HTR-8/SVneo (cell line): ENCODE measurements at regions not wholly inside any gene's neighbourhood (a gene's known extent, or its start where the extent isn't known, plus 50 kb on each side); places are given as distances from the start of the nearest gene placed in this dataset.

Experiments used
- DNase-seq: peaks from one replicate; pipeline ENCODE4 v3.0.0; 2011; ENCODE audit warnings: low spot score, mixed read lengths; ENCODE audit not compliant: insufficient read length
- FAIRE-seq: peaks from 2 replicates; lab custom pipeline; 2011; peaks lifted over from hg19 to GRCh38; lab: Jason Lieb, UNC

DNA sequence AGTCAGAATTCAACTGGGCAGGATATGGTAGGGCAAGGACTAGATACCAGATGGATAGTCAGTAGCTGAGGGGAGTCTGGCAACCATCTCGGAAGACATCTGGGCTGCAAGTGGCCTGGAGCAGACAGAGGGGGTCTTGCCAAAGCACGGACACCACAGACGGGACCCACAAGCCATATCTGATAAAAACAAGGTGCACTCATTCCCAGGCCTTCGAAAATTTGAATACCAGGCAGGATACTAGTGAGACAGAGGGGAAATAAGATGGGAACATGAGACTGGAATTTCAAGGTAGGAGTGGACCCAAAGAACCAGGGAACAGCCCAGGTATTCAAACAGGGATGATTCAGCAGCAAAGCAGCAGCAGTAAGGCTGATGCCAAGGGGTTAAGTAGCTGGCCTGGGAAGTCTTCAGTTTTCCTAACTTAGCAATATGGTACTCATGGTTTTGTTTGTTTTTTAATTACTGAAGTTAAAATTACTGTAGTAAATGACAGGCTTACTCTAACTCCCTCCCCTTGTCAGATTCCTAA is 144.9 kb upstream of the NCKAP5 start:
- DNase-seq = no peak
- no peak for FAIRE-seq

DNA sequence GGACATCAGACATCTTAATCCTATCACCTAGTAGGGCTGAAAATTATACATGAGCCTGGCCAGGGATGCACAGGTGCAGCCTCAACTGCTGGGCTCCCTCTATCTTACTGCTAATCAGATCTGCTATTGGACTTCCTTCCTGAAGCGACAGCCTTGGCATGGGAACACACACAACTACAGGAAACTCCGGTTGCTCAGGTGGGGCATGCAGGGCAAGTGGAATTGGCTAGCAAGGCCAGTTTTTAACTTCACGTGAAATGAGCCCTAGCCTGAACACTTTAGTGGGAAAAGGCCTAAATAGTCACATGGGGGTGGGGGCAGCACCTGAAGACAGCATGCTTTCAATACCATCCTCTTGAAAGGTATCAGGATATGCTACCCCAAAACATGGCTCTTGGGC is 147.9 kb upstream of the NCKAP5 start:
- DNase-seq = no peak
- no peak for FAIRE-seq

DNA sequence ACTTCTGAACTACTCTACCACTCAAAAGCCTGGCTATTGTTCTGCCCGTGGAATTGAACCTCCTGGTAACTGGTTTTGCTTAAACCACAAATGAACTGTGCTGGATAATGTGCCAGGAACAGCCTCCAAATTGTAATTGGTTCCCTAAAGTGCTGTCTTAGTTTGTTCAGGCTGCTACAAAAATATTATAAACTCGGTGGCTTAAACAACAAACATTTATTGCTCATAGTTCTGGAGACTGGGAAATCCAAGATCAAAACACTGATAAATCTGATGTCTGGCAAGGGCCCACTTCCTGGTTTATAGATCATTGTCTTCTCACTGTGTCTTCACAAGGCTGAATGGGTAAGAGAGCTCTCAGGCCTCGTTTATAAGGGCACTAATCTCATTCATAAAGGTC is 149.2 kb upstream of the NCKAP5 start:
- DNase-seq (no peak), FAIRE-seq (no peak)

DNA sequence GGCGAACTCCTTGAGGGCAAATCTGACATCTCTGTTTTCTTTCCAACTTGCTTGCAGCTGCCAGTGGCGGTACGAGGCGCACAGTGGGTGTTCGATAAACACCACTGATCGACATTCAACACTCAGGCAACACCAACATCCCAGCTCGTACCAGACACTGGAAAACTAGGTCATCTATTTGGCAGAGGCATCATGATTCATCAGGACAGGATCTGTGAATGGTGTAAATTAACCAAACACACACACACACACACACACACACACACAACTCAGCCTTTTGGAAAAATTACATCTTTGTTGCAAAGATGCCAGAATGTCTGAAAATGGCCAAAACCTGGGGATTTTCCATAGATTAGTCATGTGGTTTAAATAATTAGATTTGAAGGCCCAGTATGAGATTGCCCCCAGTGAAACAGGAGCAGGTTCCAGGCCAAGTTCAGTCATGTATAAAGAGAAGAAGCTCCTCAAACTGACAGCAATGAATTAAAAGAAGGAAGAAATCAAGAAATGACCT is 150.5 kb upstream of the NCKAP5 start:
- no peak for FAIRE-seq
- no peak for DNase-seq

DNA sequence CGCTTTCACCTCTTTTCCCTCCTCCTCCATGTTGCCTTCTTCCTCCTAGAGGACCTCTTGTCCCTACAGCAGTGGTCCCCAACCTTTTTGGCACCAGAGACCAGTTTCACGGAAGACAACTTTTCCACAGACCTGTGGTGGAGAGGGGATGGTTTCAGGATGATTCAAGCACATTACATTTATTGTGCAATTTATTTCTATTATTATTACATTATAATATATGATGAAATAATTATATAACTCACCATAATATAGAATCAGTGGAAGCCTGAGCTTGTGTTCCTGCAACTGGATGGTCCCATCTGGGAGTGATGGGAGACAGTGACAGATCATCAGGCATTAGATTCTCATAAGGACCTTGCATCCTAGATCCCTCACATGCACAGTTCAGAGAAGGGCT is 152.2 kb upstream of the NCKAP5 start:
- FAIRE-seq = no peak
- DNase-seq = no peak

DNA sequence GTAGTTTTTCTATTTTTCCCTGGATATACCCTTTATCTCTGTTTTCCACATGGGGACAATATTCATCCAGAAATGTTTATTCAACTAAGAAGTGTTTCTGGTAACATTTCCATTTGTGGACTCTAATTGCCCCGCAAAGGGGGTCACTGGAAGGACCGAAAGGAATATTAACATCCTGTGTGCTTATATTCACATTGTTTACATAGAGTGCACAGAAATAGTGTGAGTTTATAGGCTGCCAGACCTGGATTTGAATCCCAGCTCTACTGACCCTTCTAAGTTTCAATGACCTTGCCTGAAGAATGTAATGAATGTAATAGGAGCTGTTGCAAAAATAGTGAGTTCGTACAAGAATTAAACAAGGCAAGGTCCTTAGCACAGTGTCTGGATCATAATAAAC is 152.9 kb upstream of the NCKAP5 start:
- FAIRE-seq (no peak), DNase-seq (no peak)

DNA sequence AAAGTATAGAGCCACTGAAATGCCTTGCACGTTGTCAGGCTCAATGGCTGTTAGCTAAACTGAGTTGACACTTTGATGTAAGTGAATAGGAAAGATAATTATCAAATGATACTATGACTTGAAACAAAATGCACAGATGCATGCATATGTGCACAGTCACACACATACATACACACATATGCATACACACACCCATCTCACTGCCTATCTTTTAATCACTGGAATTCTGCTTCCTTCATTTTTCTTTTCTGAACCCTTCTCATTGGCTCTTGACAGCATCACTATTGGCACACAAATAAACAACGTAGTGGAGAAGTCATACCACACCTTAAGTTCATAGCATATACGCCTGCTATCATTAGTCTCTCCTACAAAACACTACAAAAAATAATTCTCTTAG is 154.9 kb upstream of the NCKAP5 start:
- DNase-seq (no peak), FAIRE-seq (no peak)

DNA sequence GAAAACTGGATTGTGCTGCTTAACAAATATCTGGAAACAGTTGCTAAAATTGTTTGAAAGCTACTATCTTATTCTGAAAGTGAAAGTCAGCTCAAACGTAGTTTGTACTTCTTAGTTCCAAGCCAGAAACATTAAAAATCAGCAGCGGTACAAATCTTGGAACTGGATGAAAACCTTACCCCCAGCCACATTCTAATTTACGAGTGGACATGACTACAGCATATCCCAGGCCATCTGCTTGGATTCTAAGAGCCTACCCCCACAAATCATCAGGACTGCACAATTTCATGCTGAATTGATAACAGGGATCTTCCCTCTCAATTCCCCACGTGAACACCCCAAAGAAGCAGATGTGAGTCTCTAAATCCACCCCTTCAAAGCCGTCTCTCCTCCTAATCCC is 158.7 kb upstream of the NCKAP5 start:
- DNase-seq (no peak), FAIRE-seq (no peak)

DNA sequence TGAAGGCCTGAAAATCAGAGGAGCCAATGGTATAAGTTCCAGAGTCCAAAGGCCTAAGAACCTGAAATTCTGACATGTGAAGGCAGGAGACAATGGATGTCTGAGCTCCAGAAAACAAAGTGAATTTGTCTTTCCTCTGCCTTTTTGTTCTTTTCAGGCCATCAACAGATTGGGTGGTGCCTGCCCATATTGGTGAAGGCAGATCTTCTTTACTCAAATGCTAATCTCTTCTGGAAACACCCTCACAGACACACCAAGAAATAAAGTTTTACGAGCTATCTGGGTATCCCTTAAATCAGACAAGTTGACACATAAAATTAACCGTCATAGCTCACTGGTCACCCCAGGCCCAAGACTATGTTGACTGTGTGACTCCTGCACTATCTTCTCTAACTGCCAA is 163.8 kb upstream of the NCKAP5 start:
- FAIRE-seq = no peak
- DNase-seq = no peak

DNA sequence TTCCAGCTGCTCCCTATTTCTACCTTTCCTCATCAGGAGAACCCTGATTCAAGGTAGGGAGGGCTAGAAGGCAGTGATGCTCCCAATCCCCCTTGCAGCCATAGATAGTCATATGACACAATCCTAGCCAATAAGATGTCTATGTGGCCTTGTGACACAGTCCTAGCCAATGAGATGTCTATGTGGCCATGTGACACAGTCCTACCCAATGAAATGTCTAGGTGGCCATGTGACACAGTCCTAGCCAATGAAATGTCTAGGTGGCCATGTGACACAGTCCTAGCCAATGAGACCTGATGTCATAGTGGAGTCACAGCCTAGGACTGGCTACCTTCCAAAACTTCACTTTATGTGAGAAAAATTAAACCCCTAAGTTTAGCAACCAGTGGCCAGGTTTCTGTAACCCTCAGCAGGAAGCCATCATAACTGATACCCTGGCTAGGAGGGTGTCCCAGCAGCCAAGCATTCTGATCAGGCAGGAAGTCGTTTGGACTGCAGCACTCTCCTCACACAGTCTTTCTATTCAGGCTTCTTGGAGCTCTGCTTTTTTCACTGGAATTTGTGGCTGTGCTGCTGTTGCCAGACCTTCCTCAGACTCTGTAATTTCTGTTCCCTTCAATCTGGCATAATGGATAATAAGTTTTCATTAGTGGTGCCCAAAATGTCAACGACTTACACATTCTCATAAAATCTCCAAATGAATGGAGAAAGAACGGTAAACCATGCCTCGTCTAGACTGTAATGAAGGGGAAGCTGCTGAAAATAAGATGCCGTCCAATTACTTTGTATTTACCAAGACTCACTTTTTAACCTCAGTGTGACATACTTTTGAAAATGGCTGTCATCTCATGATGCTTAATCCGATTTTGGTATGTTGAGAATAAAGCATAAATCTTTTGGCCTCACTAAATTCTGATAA is 165.0 kb upstream of the NCKAP5 start:
- DNase-seq (no peak), FAIRE-seq (no peak)

DNA sequence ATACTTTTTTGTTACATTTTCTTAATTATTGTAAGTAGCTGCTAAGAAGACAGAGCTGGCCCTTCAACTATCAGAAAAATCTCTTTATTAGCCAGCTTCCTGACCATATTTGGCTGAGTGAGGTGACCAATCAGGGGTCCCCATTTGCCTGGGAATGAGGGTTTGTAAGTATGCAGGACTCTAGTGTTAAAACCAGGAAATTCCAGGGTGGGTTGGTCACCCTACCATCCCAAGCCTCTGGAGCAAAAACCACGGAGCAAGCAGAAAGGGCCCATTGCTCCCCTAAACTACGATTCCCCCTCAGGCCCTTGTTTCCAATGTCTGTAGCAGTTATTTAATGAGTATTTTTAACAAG is 165.6 kb upstream of the NCKAP5 start:
- no peak for FAIRE-seq
- no peak for DNase-seq

DNA sequence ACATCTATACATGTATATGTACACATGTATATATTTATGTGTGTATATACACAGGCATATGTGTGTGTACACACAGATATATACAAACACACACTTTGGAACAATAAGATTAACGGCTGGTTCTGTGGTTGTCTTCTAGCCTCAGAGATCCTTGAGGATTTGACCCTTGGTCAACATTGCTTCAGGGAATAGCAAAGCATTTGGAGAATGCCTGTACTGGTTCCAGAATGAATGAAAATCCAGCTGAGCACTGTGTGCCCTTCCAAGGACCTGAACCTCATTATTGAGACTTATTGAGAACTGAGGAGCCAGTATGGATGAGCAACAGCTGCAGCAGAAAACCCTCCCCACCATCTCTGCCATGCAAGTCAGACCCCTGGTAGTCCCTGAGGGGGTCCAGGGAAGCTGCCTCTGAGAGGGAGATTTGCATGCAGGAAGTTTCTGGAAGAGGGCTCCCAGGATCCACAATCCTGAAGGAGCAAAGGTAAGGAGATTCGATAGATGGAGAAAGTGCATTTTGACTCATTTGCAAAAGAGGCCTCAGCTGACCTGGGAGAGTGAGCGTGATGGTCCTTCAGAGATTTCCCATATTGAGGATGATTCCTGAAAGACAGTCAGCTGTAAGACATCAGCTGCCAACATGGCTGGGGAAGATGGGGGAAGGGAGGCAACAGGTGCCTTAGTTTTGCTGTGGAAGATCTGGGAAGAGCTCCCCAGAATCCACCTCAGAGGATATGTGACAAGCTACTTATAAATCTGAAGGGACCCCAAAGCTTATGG is 166.6 kb upstream of the NCKAP5 start:
- no peak for DNase-seq

DNA sequence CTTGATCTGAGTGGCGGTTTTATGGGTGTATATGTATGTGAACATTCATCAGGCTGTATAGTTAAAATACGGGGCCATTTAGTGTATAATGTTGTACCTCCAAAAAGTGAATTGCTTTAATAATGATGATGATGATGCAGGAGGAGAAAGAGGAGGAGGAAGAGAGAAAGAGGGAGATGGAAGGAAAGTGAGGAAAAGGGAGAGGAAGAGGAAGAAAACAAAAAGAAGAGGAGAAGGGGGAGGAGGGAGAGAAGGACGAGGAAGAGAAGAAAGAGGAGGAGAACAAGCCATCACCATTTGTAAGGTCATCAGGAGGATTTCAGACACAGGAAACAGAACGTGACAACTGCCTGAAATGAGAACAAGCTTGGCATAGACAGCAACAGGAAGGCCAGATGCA is 168.4 kb upstream of the NCKAP5 start:
- DNase-seq = no peak
- no peak for FAIRE-seq

More for the DNA sequence above, 166.6 kb upstream of the NCKAP5 start:
- no peak for FAIRE-seq

DNA sequence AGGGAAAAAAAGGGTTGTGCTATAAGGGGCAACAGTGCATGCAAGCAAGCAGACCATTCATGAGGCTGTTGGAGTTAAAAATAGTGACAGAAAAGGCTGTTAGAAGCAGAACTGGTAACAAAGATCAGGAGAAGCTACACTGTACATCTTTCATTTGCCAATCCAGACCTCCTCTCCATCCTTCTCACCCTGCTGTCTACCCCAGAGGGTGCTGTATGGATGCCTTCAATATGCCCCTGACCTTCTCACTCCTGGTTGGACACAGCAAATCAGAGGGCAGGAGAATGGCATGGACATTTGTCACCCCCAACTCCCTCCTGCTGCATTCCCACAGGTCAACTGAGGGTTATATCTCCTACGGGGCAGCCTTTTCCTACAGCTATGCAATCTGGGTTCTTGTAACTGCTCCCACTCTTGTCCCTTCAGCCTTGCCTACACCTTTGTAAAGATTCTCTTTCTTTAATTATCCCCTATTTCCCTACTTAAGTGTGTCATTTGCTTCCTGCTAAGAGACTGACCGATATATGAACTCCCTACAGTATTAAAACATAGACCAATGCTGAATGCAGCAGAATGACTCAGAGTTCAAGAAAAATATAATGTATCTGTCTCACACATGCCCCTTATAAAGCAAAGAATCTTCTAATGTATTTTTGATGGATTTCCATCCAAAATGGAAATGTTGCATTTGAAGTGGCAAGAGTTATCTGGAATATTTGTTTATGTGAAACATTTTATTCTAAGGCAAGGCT is 169.2 kb upstream of the NCKAP5 start:
- FAIRE-seq = no peak
- no peak for DNase-seq

DNA sequence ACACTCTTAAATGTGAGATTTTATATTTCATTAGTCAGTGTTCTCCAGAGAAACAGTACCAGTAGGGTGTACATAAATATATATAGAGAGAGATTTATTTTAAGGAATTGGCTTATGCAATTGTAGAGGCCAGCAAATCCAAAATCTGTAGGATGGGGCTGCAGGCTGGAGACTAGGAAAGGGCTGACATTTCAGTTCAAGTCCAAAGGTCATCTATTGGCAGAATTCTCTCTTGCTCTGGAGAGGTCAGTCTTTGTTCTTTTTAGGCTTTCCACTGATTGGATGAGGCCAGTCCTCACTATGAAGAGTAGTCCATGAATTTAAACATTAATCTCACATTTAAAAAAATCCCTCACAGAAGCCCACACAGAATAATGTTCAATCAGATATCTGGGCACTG is 170.8 kb upstream of the NCKAP5 start:
- no peak for DNase-seq
- FAIRE-seq = no peak

DNA sequence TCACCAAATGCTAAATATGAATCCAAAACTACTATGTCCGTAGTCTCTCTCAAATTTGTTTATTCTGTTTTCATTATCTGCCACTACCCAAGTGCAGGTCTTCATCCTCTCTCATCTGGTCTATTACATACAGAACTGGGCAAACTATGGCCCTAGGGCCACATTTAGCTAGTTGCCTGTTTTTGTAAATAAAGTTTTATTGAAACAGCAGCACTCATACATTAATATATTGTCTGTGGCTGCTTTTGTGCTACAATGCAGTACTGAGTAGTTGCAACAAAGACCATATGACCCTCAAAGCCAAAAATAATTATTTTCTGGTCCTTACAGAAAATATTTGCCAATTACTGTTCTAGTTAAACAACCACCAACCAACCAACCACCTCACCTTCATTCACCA is 172.2 kb upstream of the NCKAP5 start:
- DNase-seq (no peak), FAIRE-seq (no peak)

DNA sequence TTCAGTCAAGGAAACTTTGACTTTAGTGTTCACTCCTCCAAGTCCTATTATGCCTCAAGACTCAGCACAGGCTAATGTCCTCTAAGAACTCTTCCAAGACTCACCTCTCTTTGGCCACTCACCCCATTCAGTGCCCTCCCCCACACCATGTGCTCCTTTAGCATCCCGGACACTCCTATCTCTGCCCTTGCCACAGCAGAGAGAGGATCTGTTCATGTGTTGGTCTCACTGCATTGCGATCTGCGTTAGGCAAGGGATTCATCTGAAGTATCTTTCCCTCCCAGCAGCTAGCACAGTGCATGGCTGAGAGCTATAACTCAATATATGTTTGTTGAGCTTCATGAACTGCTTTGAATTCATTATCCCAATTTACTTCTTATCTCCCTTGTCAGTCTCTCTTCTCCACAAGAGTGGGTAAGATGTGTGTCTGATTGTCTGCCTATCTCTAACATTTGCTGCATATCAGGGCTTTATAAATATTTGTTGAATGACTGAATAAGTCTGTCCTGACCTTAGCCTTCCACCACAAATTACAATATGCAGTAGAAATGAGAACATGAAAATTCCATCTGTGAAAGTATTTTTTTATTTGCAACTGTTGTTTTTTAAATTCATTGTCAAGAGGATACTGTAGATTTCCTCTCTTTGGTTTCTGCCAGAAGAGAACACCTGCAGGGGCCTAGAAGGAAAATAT is 179.9 kb upstream of the NCKAP5 start:
- FAIRE-seq (no peak), DNase-seq (no peak)

DNA sequence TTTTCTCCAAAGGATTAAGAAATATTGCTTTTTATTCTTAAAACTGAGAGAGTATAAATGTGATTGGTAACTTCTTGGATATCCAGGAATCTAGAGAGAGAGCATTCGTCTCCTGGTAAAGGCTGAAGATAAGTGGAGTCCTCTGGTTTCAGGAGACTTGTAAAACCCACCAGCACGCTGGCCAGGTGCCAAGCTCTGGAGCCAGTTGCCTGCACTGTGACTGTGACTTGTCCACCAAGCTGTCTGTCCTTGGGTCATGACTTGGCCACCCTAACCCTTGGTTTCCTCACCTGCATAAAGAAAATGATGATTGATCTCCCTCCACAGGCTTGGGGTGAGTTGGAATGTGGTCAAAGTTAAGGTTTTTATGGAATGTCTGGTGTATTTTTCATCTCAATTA is 185.4 kb upstream of the NCKAP5 start:
- DNase-seq = no peak

DNA sequence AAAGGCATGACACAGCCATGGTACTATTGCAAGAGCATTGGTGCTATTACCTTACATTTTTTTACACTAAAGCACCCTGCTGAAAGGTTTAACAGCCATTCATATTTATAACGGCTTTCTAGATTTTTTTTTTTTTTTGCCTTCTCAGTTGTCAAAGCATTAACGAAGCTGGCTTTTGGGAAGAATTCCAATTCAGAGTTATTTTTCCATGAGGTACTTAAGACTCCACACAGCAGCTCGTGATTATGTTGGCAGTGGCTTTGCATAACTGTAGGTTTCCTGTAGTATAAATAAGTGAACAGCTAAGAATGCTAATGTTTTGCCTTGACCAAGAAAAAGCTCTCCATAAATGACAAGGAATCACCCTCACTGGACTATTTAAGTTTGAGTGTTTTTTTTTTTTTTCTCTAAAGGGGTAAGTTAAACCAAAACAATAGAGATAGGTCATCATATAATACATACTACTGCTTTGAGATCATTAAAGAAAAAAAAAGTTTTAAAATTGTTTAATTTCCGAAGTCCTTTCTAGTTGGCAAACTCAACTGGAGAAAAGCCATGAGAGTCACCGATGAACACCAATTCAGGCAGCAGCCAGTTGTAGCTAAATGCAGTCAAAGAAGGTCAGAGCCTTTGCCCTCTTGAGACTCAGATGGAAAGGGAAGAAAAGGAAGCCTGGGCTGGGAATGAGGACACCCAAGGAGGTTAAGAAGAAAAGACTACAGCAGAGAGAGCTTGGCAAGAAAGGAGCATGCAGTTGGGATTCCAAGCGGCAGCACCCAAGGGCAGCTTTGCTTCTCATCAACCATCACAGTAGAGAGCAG is 187.4 kb upstream of the NCKAP5 start:
- no peak for DNase-seq
- FAIRE-seq = no peak

More for the DNA sequence above, 185.4 kb upstream of the NCKAP5 start:
- FAIRE-seq = no peak
